Fibroblast of skin of left biceps (primary cell): ENCODE measurements at regions not wholly inside any gene's neighbourhood (a gene's known extent, or its start where the extent isn't known, plus 50 kb on each side); places are given as distances from the start of the nearest gene placed in this dataset.
"Not testable (repeated sequence)": the region's sequence is repeated elsewhere in the genome, so short reads cannot be mapped to it uniquely, and the experiment has no call there.

Experiments used
- DNase-seq, 2 experiments: peaks; one replicate each; pipeline ENCODE4 v3.0.0-alpha.2; 2013; ENCODE audit warnings: low read depth in 2 of 2

- no peak for DNase-seq
Observed at GRCh38 chr22:23500508-23501260, 79.4 kb downstream of the IGLL1 start.

DNA sequence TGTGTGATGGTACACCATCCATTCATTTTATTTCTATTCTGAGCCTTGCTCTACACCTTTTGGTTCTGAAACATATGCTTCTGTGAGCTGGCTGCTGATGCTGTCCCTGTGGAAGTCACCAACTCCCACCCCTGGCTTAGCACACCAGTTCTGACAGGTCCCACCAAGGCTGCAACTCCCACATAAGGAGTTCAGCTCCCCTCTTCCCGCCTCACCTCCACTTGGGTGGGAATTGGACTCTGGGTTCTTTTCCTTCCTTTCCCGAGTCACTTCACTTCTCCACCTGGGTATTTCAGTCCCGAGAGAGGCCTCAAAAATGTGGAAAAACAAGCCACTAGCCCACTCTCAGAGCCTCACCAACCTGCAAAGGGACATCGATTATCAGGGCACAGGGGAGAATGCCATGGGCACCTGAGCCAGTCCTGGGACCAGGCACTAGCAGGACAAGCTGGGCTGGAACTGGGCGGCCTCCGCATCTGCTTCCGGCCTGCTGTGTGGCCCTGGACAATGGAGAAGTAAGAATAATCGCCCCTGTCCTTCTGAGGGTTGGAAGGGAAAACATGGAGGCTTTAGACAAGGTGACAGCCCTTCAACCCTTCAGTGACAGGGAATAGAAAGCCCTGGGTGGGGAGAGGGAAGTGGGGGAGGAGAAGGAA, 80.1 kb downstream of the IGLL1 start:
- DNase-seq: no peak

GRCh38 chr22:23498811-23499798, 81.0 kb downstream of the IGLL1 start:
- DNase-seq: no peak

DNA sequence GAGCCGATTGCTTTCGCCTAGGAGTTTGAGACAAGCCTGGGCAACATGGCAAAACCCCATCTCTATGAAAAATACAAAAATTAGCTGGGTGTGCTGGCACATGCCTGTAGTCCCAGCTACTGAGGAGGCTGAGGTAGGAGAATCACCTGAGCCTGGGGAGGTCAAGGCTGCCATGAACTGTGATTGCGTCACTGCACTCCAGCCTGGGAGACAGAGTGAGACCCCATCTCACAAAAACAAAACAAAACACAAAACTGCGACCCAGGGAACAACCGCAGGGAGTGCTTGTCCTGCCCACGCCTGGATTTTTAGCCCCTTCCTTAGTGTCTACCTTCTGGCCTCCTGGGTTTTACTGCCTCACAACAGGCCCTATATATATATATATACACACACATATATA, 82.2 kb downstream of the IGLL1 start:
- not testable (repeated sequence) for DNase-seq

DNA sequence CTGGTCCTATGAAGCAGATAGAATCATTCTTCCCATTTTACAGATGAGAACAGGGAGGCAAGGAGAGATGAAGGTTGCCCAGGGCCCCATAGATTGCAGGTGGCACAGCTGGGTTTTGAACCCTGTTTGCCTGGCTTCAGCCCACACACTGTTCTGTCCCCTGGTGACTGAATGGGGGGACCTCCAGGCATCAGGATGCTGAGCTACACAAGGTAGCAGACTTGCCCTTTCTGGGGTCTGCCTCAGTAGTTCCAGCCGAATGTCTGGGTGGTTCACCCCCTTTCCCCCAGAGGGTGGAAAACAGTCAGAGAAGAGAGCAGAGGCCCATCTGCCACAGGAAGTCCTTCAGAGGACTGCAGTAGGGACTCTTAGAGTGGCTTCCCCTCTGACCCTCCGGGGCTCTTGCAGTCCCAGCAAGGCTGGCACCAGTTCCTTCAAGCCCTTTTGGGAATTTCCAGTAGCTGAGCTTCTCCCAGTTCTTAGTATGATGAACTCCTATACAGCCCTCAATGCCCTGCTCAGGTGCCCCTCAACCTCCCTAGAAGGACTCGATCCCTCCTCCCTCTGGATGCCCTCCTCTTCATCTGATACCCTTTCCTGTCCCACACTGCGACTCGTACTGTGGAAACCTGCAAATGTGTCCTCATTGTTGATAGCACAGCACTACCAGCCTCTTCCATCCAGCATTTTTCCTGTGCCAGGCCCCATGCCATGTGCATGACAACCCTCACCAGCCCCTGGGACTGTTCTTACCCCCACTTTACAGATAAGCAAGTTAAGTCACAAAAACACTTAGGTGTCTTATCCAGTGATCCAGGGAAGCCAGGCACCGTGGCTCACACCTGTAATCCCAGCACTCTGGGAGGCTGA, 82.8 kb downstream of the IGLL1 start:
- DNase-seq: no peak

DNA sequence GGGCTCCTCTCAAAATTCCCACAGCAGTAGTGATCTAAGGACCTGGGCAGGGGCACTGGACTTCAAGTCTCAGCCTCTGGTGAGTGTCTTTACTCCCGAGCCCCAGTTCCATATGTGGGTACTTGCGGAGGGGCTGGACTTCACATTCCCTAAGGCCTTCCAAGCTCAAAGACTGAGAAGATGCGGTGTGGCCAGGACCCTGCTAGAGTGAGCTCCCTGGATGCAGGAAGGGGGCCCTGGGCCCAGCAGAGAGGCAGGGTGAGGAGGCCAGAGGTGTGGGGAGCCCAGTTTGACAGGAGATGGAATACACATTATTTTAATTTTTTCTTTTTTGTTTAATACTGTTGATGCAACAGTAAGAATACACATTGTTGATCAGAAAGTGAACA, 83.7 kb downstream of the IGLL1 start:
- DNase-seq: no peak

DNA sequence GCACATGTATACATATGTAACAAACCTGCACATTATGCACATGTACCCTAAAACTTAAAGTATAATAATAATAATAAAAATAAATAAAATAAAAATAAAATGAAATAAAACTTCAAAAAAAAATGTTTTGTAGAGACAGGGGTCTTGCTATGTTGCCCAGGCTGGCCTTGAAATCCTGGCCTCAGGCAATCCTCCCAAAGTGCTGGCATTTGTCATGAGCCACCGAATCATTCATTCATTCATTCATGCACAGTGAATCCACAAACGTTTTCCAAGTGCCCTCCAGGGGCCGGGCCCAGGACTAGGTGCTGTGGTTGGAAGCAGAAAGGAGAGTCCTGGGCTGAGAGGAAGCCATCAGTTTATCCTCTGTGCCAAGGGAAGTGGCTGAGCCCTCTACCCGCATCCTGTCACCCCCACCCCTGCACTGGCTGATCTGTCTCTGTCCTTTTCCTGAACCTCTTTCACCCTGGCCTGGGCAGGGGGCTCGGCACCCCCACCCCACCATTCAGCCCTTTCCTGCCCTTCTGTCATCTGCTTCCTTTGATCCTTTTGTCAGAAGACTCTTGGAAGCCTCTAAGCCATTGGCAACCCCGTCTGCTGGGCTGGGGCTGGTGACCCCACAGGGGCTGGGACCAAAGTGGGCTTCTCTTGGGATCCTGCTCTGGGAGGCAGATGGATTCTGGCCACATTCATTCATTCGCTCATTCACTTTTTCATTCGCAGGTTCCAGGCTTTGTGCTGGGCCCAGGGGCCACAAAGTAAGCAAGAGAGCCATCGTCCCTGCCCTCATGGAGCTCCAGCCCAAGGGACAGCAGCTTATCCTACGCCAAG, 84.3 kb downstream of the IGLL1 start:
- DNase-seq: no peak

GRCh38 chr22:23494930-23495266, 85.2 kb downstream of the IGLL1 start:
- no peak for DNase-seq

DNA sequence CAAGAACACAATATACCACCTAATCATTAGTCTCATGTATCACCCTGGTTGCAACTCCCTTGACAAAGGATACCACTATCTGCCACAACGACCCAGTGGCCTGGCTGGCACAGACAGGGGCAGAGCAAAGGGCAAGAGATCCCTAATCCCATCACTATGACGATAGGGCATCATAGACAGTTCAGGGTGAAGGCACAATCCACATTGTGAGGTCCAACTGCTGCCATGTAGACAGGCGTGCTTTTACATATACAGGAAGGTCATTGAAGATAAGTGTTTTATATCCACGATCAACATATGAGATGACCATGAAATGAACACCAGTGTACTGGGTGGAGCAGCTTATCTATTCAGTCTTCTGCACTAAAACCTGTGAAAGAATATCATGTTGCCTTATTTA, 94.6 kb downstream of the IGLL1 start:
- no peak for DNase-seq

GRCh38 chr22:23484651-23485050, 95.4 kb downstream of the IGLL1 start:
- DNase-seq: no peak

DNA sequence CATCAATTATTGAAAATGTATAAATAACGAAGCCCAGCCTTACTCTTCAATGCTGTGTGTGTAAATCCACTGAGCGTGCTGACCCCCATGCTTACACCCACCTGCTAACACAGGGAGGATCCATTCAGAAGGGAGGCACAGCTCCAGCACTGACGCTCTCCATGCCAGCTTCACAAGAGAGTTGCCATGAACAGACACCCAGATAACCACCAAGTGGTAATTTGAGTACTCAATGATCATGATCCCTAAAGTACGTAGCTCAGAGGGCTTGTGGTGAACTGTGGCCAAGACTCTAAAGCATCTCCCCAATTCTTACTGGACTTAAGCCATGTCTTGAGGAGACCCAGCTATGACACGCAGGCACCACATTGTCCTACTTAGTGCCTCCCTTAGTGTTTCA, 98.7 kb downstream of the IGLL1 start:
- no peak for DNase-seq

DNA sequence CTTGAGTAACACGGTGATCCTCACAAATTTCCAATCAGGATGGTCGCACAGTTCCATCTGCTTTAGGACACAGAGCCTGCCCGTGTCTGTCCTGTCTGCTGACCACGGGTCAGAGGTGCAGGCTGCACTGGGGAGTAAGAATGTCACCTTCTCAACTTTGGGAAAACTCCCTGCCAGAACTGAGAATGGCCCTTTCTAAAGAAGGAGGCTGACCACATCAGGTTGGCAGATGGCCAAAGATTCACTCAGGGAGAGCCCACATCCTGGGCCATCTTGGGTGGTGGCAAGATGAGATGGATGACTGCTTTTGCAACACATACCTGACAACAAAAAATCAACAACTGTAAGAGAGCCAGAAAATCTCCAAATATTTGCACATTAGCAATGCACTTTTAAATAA, 101.9 kb downstream of the IGLL1 start:
- DNase-seq: no peak

- not testable (repeated sequence) for DNase-seq
Observed at GRCh38 chr22:23474531-23474930, 105.6 kb downstream of the IGLL1 start.

- DNase-seq: no peak
Observed at GRCh38 chr22:23473901-23474300, 106.2 kb downstream of the IGLL1 start.

DNA sequence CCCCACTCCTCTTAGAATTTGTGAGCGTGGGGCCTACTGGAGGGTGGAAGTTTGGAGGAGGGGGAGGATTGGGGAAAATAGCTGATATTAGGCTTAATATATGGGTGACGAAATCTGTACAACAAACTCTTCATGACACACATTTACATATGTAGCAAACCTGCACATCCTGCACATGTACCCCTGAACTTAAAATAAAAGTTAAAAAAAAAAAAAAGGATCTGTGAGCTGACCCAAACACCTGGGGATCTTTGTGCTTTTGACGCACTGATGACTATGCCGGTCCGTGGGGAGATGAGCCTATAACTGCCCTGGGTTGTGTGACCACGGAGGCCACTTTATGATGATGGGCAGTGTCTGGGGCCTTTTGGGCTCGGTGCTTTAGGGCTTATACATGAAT, 107.7 kb downstream of the IGLL1 start:
- DNase-seq: not testable (repeated sequence)

DNA sequence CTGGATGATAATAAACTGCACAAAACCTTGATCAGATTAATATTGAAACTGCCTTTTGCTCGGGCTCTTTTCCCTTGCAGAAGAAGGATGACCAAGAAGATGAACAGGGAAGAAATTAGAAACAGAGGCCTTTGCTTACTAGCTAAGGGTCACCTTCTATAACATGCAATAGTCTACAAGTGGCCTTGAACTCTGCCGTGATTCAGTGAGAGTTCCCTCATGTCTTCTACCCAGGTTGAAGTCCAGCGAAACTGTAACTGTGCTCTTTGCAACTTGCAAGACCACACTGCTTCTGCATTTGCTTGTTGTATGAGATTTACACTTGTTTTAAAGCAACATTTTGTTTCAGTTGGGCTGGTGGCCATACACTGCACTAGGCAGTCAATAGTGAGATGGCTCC, 108.4 kb downstream of the IGLL1 start:
- no peak for DNase-seq

GRCh38 chr22:23470811-23471389, 109.2 kb downstream of the IGLL1 start:
- no peak for DNase-seq

DNA sequence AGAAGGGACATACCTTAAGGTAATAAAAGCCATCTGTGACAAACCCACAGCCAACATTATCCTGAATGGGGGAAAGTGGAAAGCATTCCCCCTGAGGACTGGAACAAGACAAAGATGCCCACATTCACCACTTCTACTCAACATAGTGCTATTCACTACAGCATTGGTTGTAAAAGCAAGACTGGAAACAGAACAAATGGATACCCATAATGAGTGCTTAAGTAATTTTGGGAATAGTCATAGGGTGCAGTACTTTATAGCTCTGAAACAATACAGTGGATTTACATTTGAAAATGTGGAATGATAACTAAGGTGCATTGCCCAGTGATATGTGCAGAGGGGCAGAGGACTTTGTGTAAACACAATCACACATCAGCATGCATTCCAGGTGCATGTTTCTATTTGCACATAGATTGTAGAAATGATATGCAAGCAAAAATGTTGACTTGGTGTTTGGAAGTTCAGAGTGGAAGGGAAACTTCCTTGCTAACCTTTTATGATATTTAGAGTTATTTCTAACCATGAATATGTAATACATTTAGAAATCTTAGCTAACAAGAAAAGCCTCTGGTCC, 112.3 kb downstream of the IGLL1 start:
- DNase-seq: no peak

- no peak for DNase-seq
Observed at GRCh38 chr22:23466351-23466750, 113.7 kb downstream of the IGLL1 start.

GRCh38 chr22:23464796-23465195, 115.3 kb downstream of the IGLL1 start:
- DNase-seq: not testable (repeated sequence)
